Activated T-cell treated with anti-CD3 and anti-CD28 coated beads for 24 hours (primary cell): ENCODE measurements at regions not wholly inside any gene's neighbourhood (a gene's known extent, or its start where the extent isn't known, plus 50 kb on each side); places are given as distances from the start of the nearest gene placed in this dataset.
"Not testable (repeated sequence)": the region's sequence is repeated elsewhere in the genome, so short reads cannot be mapped to it uniquely, and the experiment has no call there.

Experiments
- DNase-seq: peaks from one replicate; pipeline ENCODE4 v3.0.0-alpha.2; 2020; ENCODE audit warnings: low read depth

GRCh38 chr18:14189858-14190257 is 57.6 kb upstream of the ZNF519 start:
- DNase-seq = no peak

- not testable (repeated sequence) for DNase-seq
Observed at GRCh38 chr18:14188751-14189406, 56.6 kb upstream of the ZNF519 start.
